SK-N-SH (cell line): ENCODE measurements at regions not wholly inside any gene's neighbourhood (a gene's known extent, or its start where the extent isn't known, plus 50 kb on each side); places are given as distances from the start of the nearest gene placed in this dataset.

Source experiments
- POLR2AphosphoS5 ChIP-seq: IDR thresholded peaks from 2 replicates; pipeline ENCODE4 v1.6.1; 2012; ENCODE audit warnings: low read depth, low read length
- RCOR1 ChIP-seq: fragments of 150-350 bp; IDR thresholded peaks from 2 replicates; pipeline ENCODE4 v1.6.1; 2017; ENCODE audit warnings: antibody characterized with exemption, low read length
- TAF1 ChIP-seq: IDR thresholded peaks from 2 replicates; pipeline ENCODE4 v1.6.1; 2012; ENCODE audit warnings: low read depth, mild to moderate bottlenecking, low read length, moderate library complexity, borderline replicate concordance
- TF ChIP-seq, protein P1 (sequence below): fragments of 200-600 bp; sonication (generic); IDR thresholded peaks from 2 replicates; pipeline ENCODE4 v1.6.1; 2017; ENCODE audit warnings: antibody characterized with exemption, mild to moderate bottlenecking, moderate library complexity
- TF ChIP-seq, protein P2 (sequence below): fragments of 150-350 bp; IDR thresholded peaks from 2 replicates; pipeline ENCODE4 v1.6.1; 2017; ENCODE audit warnings: antibody characterized with exemption, low read length, low read depth, borderline replicate concordance
- TF ChIP-seq, protein P3 (sequence below): IDR thresholded peaks from 2 replicates; pipeline ENCODE4 v1.4.0; 2012; ENCODE audit warnings: low read depth

DNA sequence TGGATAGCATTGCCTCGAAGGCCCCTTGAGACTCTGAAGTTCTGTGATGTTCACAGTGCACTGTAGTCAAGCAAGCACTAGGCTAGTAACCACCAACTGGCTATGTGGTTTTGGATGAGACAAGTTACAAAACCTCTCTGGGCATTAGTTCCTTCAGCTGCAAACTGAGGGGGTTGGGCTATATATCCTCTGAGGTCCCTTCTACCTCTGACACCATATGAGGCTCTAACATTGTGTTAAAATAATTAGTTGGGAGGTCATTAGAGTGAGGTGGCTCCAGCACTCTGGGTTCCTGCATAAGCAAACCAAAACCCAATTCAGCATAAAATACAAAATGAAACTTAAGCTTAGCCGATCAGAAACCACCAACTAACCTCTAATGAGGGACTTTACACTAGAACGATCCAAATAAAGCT, 209.5 kb upstream of the LRRN1 start:
- TF ChIP-seq, protein P1, sequence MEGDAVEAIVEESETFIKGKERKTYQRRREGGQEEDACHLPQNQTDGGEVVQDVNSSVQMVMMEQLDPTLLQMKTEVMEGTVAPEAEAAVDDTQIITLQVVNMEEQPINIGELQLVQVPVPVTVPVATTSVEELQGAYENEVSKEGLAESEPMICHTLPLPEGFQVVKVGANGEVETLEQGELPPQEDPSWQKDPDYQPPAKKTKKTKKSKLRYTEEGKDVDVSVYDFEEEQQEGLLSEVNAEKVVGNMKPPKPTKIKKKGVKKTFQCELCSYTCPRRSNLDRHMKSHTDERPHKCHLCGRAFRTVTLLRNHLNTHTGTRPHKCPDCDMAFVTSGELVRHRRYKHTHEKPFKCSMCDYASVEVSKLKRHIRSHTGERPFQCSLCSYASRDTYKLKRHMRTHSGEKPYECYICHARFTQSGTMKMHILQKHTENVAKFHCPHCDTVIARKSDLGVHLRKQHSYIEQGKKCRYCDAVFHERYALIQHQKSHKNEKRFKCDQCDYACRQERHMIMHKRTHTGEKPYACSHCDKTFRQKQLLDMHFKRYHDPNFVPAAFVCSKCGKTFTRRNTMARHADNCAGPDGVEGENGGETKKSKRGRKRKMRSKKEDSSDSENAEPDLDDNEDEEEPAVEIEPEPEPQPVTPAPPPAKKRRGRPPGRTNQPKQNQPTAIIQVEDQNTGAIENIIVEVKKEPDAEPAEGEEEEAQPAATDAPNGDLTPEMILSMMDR = no peak
- TF ChIP-seq RCOR1 (no peak), TAF1 (no peak), POLR2AphosphoS5 (no peak)
- TF ChIP-seq, protein P2, sequence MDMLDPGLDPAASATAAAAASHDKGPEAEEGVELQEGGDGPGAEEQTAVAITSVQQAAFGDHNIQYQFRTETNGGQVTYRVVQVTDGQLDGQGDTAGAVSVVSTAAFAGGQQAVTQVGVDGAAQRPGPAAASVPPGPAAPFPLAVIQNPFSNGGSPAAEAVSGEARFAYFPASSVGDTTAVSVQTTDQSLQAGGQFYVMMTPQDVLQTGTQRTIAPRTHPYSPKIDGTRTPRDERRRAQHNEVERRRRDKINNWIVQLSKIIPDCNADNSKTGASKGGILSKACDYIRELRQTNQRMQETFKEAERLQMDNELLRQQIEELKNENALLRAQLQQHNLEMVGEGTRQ = no peak
- TF ChIP-seq, protein P3, sequence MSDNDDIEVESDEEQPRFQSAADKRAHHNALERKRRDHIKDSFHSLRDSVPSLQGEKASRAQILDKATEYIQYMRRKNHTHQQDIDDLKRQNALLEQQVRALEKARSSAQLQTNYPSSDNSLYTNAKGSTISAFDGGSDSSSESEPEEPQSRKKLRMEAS = no peak
